CD1c-positive myeloid dendritic cell (primary cell): ENCODE measurements at regions not wholly inside any gene's neighbourhood (a gene's known extent, or its start where the extent isn't known, plus 50 kb on each side); places are given as distances from the start of the nearest gene placed in this dataset.
"Not testable (repeated sequence)": the region's sequence is repeated elsewhere in the genome, so short reads cannot be mapped to it uniquely, and the experiment has no call there.

Source experiments
- DNase-seq: peaks from one replicate; pipeline ENCODE4 v3.0.0-alpha.2; 2016; ENCODE audit errors: extremely low spot score

DNA sequence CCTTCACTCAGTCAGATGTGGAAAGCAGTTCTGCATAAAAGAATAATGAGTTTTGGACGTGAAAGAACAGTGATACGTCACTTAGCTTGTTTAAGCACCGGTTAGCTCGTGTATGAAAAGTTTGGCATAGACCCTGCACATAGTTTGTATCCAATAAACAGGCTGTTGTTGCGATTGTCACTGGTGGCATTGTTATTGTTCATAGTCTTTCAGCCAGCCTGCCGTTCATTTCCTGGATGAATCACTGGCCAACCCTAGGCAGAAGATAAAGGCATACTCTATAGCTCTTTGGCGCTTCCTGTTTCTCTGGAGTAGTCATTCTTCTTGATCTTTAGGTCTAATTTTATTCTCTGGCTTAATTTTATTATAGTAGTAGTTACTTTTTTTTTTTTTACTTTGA lies 57.8 kb upstream of the ANKRD30A start:
- no peak for DNase-seq

DNA sequence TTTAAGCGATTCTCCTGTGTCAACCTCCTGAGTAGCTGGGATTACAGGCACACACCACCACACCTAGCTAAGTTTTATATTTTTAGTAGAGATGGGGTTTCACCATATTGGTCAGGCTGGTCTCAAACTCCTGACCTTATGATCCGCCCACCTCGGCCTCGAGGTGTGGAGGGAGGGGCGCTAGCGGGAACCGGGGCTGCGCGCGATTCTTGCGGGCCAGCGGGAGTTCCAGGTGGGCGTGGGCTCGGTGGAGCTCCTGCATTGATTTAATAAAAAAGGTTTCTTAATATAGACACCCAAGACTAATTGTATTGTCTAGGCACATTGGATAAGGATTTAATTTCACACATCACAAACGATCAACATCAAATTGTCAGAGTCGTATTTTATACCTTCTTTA lies 63.1 kb upstream of the ANKRD30A start:
- DNase-seq = not testable (repeated sequence)

DNA sequence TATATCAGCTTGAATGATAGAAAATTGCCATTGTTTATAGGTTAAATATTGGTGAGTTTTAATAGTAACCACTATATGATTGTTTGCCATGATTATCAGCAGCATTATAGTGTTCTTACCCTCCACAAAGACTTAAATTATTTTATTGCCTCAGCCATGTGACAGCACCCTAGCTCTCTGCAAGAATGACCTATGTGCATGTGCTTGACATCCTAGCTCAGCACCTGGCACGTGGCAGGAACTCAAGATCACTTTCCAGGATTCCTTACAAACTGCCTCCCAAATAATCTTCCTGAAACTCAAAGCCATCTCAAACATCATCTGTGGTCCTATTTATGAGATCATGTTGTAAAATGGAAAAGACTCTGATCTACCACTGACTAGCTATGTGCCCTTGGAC lies 68.1 kb upstream of the ANKRD30A start:
- DNase-seq = no peak

DNA sequence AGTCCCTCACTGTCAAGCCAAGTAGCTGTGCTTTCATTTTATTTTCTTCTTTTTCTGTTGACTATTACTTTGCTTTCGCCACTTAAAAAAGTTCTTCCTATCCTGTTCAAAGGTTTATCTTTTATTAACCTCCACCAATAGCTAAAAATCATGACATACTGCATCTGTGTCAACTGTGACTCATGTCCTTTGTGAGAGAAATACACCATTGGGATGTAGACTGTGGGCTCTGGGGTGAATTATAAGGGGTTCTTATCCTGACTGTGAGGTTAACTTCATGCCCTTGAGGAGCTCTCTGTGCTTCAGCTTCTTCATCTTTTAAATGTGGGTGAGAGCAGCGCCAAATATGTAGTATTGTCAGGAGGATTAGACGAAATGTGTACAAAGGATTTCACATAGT lies 71.9 kb upstream of the ANKRD30A start:
- no peak for DNase-seq

DNA sequence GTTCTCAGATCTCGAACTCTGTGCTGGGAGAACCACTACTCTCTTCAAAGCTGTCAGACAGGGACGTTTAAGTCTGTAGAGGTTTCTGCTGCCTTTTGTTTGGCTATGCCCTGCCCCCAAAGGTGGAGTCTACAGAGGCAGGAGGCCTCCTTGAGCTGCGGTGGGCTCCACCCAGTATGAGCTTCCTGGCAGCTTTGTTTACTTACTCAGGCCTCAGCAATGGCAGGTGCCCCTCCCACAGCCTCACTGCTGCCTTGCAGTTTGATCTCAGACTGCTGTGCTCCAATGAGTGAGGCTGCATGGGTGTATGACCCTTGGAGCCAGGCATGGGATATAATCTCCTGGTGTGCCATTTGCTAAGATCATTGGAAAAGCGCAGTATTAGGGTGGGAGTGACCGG lies 75.4 kb upstream of the ANKRD30A start:
- not testable (repeated sequence) for DNase-seq

DNA sequence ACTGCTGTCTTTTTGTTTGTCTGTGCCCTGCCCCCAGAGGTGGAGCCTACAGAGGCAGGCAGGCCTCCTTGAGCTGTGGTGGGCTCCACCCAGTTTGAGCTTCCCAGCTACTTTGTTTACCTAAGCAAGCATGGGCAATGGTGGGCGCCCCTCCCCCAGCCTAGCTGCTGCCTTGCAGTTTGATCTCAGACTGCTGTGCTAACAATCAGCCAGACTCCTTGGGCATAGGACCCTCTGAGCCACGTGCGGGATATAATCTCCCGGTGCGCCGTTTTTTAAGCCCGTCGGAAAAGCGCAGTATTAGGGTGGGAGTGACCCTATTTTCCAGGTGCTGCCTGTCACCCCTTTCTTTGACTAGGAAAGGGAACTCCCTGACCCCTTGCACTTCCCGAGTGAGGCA lies 81.1 kb upstream of the ANKRD30A start:
- not testable (repeated sequence) for DNase-seq

DNA sequence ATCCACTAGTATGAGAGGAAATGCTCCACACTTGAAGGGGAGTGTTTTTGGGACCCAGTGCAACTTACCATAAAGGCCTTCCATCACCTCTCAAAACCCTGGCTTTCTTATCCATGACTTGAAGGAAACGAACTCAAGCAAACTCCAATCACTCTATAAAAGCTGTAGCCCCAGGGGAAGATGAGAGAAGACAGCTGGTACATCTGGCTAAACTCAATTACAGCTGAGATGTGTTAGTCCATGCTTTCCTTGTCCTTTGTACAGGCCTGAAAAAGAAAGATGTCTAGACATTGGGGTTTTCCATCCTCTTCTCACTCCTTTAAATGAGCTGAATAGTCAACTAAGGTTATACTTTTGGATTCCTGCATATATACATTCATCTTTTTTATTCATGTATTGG lies 89.5 kb upstream of the ANKRD30A start:
- DNase-seq = no peak

DNA sequence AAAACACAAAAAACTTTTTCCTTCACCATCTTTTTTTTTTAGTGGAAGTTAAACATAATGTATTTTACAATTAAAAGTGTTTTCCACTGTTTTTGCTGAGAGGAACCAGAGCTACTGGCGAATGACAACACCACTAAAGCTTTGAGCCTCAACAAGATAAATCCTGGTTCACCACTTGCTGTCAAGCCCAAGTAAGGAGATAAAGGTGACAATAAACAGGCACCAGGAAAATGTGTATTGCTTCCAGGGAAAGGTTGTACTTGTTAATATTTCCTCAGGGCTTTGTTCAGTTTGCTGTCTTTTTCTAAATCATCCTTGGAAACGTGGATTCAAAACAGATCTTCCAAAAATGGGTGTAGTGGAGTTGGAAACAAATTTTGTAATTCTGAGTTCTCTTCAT lies 109.9 kb upstream of the ANKRD30A start:
- DNase-seq = no peak

DNA sequence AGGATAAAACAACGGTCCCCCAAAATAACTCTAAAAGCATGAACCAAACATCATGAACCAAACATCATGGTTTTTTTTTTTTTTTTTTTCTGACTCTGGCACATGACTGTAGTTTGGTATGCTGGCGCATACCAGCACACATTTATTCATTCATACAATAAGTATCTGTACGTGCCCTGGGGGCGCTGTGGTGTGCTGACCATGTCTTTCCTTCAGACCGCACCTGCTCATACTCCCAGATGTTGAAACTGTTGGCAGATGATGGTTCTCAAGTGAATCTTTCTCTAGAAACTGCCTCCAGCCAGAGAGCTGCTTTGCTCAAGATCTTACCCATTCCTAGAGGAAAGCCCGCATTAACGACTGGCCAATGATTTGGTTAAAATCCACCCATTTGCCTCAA lies 114.7 kb upstream of the ANKRD30A start:
- DNase-seq = no peak

DNA sequence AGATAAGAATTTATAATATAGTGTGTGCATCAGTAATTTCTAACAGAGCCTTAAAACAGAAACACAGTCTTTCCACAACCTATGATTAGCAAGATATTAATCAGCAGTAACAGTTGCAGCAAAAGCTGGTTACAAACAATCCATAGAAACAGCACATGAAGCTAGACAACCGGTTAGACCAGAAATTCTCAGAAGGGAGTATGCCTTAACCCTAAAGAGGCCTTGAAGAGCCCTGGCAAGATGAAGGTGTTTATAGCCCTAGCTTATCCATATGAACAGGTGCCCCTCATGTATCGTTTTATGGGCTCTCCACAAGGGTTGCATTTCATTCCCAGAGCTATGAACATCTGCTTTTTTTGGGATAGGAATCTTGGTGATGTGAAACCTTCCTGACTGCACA lies 117.1 kb upstream of the ANKRD30A start:
- not testable (repeated sequence) for DNase-seq

DNA sequence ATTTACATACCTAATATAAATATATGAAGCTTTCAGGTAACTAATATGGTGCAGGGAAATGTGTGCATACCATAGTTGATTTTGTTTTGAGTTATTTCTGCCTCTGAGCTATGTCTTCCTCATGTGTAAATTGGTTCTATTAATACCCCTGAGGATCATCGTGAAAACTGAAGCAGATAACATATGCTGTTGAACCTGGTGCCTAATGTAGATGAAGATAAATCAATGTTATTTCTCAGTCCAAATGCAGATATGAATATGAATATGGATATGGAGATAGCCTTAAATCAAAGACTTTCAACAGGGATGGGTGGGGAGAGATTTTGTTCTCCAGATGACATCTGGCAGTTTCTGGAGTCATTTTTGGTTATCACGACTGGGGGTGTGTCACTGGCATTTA lies 122.3 kb upstream of the ANKRD30A start:
- DNase-seq = no peak

DNA sequence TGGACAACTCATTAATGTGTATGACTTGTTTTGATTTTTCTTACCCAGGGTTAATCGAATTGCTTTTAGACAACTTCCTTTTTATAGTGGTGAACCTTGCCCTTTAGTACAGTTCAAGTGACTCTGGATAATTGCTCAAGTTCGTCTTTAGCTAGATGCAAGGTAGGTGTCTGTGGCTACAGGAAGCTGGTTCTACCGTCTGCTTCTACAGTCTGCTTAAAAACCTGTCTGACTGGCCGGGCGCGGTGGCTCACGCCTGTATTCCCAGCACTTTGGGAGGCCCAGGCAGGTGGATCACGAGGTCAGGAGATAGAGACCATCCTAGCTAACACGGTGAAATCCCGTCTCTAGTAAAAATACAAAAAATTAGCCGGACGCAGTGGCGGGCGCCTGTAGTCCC lies 129.6 kb upstream of the ANKRD30A start:
- not testable (repeated sequence) for DNase-seq

DNA sequence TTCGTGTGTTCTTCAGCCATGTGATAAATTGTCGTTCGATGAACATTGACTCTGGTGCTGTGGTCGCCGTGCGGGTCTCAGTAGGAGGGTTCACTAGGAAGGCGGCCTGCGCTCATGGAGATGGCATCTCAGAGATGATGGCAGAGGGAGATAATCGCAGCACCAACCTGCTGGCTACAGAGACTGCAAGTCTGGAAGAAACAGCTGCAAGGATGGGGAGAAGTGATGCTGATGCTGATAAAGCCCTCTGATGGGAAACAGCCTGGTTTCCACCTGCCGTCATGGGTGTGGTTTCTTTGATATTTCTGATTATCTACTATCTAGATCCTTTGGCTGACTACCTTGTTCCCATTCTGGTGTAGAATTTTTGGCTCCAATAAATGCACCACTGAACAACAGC lies 130.5 kb upstream of the ANKRD30A start:
- no peak for DNase-seq

DNA sequence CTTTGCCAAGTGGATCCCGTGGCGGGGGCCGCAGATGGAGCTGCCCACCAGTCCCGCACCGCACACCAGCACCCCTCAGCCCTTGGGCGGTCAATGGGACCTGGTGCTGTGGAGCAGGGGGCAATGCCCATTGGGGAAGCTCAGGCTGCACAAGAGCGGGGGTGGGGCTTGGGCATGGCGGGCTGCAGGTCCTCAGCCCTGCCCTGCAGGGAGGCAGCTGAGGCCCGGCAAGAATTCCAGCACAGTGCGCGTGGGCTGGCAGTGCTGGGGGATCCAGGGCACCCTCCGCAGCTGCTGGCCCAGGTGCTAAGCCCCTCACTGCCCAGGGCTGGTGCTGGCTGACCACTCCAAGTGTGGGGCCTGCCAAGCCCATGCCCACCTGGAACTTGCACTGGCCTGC lies 136.2 kb upstream of the ANKRD30A start:
- DNase-seq = no peak

DNA sequence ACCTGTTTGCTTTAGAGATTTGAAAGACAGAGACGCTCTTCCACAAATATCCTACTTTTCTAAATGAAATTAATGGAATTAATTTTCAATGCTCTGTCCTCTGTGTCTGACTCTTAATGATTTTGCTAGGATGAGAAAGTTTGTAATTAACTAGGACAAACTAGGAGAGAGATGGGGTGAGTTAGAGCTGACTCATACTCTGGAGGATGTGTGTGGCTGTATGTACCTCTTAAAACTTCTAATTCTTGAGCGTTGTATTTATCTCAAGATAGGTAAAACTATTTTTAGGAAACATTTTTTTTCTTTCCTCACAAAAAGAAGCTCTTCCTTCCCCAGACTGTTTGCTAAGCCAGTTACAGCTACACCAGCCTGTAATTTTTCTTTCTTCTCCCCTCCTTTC lies 178.8 kb upstream of the ANKRD30A start:
- DNase-seq = no peak

DNA sequence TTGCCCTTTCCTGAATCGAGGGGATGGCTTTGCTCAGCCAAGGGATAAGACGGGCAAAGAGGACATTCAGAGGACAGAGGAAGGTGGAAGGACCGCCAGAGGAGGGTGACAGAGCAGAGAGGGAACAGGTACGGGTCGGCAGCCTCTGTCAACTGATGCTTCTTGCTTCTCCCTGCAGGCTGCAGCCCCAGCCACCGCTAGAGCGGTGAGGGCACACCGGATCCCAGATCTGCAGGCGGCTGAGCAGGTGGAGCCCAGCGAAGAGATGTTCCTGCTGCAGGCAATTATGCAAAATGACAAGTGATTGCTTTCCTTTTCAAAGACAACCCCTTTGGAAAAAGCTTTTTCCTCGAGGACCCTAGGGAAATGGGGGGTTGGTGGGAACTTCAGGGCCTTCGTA lies 181.9 kb upstream of the ANKRD30A start:
- DNase-seq = no peak

DNA sequence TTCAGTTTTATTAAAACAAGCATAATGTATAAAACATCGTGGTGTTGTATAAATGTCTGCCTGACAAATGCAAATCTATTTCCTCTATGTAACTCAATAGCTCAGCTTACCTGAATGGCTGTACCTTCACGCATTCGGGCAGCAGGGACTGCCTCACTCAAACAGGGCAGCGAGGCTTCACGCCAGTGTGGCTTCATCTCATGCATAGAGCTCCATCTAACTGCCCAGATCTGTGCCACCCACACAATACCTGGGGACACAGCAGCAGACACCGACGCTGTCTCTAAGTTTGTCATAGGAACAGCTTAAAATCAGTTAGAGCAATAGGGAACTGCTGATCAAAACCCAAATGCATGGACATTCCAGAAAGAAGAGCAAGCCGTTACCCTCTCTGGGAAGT lies 182.8 kb upstream of the ANKRD30A start:
- no peak for DNase-seq

DNA sequence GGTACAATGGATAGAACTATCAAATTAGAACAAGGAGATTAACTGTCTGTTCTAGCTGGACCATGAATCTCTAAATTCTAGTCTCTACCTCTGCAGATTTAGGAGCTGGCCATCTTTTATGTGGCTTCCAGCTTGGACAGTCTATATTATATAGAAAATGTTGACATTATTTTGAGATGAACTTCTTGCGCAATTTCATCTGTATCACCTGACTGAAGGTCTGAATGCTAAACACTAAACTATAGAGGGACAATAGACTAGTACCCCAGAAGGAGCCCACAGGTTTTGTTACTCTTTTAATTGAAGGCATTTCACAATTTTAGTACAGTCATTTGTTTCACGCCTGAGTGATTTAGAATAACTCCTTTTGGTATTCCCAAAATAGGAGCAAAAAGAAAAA lies 222.4 kb upstream of the ANKRD30A start:
- no peak for DNase-seq

DNA sequence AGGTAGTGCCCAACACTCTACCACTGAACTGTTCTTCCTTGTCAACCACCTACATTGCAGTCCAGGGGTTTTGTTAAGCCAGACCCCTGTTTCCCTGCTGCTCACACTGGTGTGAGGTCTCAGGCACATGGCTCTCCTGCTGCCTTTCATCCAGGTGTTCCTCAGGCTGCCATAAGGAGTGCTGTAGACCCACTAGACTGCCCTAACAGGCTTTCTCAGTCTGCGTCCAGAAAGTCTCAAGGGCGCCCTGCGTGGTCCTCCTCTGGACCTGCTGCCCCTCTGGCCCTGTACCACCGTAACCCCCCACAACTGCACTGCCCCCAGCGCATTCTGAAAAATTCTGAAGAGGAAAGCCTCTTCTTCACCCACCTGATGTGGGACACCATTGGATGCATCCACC lies 225.7 kb upstream of the ANKRD30A start:
- DNase-seq = no peak

DNA sequence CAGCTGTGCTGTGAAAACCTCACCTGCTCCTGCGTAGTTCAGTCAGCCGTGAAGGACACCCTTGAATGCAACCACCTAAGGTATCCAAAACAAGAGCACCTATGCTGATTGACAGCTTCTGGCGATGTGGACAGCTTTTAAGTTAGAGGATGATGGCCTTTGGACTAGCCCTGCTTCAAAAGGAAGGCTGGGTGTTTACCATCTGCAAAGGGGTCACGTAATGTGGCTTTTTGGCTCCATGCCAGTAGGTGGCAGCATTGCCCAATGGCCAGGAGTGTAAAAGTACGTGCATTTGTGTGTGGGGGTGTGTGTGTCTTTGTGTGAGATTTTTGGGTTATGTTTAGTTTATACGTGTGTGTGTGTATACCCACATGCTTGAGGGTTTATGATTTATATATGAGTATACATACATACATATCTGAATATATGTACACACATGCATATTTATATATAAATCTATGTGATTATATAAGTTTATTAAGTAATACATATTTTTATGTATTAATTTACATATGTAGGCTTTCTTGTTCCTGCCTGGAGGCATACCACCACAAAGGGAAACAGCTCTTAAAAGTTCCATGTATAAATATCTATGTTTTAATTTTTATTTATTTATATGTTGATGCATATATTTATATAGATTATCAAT lies 236.3 kb upstream of the ANKRD30A start:
- peak; percentile 16 for DNase-seq

DNA sequence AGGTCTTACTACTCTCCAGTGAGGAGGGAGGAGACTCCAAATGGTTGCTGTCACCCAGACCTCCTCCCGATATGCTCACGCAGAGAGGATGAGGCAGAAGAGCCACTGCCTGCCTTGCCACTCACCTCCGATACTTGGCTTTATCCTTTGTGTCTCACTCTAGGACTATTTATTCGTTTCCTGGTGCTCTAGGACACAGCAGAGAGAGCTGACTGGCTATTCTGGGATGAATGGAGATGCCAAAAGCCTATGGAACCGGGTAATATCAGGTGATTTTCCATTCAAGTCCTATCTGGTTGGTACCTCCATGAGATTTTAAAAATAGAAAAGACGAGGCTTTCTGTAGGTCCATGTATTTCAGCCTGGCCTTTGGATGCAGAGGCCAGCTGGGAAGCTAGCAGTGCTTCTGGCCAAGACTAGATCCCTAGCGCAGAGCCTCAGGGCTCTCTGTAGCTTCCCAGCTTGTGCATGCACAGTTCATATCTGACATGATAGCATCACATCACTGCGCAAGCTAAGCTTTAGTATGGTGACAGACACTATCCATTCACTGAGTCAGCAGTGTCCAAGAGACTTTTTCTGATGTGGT lies 239.0 kb upstream of the ANKRD30A start:
- DNase-seq = no peak

DNA sequence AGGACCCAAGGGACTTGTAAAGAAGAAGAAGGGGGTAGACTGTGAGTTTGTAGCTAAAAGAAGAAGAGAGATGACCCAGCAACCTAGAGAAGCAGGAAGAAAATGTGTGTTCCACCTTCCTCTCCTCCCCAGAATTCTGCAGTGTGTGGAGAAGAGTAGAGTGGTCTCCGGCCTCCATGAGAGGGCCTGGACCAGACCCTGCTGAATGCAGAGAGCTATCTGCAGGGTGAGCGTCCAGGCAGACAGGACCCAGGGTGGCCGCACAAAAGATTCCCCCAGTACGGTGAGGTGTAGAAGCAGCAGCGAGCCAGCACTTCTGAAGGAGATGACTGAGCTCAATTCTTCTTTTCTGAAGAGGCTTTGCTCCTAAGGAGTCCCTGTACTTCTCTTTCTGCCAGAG lies 239.7 kb upstream of the ANKRD30A start:
- DNase-seq = no peak

DNA sequence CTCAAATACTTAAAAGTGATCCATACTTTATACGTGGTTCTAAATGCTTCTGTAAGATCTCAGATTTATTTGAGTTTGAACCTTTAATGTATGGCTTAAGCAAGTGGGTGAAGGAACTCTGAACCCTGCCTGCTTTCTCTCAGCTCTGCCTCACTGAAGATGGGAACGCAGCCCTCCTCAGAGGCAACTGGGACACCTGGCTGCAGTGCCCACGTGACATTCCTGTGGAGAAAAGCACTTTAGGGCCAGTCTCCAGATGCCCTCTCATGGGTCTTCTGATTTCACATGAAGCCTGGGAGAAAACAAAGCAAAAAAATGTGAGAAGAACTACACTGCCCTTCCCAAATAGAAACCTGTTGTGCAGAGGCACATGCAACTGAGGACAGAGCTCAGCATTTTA lies 242.6 kb upstream of the ANKRD30A start:
- no peak for DNase-seq

DNA sequence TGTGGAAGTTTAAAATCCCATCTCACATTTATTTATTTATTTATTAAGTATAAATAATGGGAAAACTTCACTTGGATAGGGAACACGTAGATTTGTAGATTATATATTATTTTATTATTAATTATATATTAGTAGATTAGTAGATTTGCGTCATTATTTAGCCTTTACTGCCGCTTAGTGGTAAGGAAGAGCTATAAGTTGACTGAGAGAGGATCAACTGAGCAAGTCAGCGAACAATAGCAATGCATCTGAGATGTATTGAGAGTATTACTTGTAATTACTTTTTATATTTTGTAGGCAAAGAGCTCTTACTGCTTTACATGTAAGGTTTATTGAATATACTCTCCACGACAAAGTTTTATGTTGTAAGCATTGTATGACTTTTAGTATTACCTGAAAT lies 244.5 kb upstream of the ANKRD30A start:
- DNase-seq = no peak
